ENCODE measurements at regions not wholly inside any gene's neighbourhood (a gene's known extent, or its start where the extent isn't known, plus 50 kb on each side); places are given as distances from the start of the nearest gene placed in this dataset.

DNA sequence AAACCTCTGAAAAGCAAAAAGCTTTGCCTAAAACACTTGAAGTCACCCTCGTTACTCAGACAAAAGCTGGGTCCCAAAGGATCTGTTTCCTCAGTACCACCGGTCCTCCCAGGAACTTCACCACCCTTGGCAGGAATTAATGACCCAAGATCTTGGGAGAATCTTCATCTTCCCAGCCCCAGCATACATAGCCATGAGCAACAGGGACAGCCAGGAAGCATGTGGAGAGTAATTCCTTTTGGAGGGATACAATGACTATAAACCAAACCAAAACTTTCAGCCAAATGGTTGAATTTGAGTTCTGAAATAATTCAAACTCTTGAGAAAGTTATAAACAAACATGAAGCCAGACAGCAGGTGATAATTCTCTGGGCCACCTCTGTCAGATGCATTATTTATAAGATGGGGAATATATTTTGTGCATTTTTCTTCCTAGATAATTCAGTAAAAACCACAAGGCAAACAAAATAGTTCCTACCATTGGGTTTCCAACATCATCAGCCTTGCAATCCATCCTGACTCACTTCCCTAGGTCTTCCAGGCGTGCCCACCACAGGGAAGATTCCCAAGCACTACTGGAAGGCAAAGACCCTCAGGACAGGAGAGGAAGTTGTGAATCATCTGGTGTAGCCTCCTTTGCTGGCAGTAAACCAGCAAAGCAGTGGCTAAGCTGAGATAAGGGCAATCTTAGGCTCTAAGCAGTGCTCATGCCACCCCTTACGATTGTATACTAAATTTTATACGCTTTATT lies 71.7 kb upstream of the DRD2 start:
- Histone ChIP-seq H3K79me2 (ENCODE audit: control insufficient read depth, insufficient read depth, low read length) (no peaks in the 10 kb centered on the region), H3K4me2 (ENCODE audit: extremely low read depth, insufficient read depth, low read length) (no peak overlapping the region), H3K4me3 (replicated peaks in 1 of 4; ENCODE audit: control extremely low read depth in 1 of 4, insufficient read depth in 1 of 4, low read depth in 3 of 4, low read length in 4 of 4) (no peak overlapping the region), H3K27ac (ENCODE audit: insufficient read depth, low read length) (no peak overlapping the region), H3K36me3 (ENCODE audit: control insufficient read depth, insufficient read depth, low read length) (no peaks in the 10 kb centered on the region), H3K4me1 (ENCODE audit: control insufficient read depth, extremely low read depth, insufficient read depth, low read length) (no peaks in the 10 kb centered on the region), H3K27me3 (ENCODE audit: control insufficient read depth, insufficient read depth, low read length) (no peaks in the 10 kb centered on the region), H3K9ac (ENCODE audit: insufficient read depth, low read length) (no peak overlapping the region), H3K9me3 (ENCODE audit: control insufficient read depth, insufficient read depth, low read depth, low read length) (no peaks in the 10 kb centered on the region), H4K20me1 (ENCODE audit: control insufficient read depth, extremely low read depth, insufficient read depth, low read length) (no peaks in the 10 kb centered on the region), H2AFZ (ENCODE audit: low read length) (no peak overlapping the region)
- TF ChIP-seq, protein P1, sequence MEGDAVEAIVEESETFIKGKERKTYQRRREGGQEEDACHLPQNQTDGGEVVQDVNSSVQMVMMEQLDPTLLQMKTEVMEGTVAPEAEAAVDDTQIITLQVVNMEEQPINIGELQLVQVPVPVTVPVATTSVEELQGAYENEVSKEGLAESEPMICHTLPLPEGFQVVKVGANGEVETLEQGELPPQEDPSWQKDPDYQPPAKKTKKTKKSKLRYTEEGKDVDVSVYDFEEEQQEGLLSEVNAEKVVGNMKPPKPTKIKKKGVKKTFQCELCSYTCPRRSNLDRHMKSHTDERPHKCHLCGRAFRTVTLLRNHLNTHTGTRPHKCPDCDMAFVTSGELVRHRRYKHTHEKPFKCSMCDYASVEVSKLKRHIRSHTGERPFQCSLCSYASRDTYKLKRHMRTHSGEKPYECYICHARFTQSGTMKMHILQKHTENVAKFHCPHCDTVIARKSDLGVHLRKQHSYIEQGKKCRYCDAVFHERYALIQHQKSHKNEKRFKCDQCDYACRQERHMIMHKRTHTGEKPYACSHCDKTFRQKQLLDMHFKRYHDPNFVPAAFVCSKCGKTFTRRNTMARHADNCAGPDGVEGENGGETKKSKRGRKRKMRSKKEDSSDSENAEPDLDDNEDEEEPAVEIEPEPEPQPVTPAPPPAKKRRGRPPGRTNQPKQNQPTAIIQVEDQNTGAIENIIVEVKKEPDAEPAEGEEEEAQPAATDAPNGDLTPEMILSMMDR (conservative IDR thresholded peaks at IDR 0.05 in 1 of 2, IDR thresholded peaks at IDR 0.05 in 1 of 2; ENCODE audit: low read depth in 1 of 2, low read length in 2 of 2) = no peak
- TF ChIP-seq EZH2 (IDR thresholded peaks at IDR 0.05; ENCODE audit: low read length, missing control alignments) = no peak
- peak; percentile 53 to 97 for DNase-seq (ENCODE audit: low read depth in 2 of 2)

DNA sequence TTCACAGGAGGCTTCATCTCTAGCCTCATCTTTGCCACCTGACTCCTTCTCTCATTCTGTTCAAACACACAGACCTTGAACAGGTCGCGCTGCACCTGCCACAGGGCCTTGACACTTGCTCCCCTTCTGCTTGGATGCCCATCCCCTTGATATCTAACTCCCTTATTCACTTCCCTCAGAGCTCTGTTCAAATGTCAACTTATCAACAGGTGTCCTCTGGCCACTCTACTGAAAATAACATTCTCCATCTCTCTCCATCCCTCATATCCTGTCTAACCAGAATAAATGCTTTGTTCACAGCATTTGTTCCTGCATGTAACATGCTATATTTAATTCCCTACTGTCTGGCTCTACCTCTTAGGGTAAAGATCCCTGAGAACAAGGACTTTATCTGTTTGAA lies 67.2 kb upstream of the DRD2 start:
- DNase-seq (ENCODE audit: low read depth in 2 of 2) = no peak

DNA sequence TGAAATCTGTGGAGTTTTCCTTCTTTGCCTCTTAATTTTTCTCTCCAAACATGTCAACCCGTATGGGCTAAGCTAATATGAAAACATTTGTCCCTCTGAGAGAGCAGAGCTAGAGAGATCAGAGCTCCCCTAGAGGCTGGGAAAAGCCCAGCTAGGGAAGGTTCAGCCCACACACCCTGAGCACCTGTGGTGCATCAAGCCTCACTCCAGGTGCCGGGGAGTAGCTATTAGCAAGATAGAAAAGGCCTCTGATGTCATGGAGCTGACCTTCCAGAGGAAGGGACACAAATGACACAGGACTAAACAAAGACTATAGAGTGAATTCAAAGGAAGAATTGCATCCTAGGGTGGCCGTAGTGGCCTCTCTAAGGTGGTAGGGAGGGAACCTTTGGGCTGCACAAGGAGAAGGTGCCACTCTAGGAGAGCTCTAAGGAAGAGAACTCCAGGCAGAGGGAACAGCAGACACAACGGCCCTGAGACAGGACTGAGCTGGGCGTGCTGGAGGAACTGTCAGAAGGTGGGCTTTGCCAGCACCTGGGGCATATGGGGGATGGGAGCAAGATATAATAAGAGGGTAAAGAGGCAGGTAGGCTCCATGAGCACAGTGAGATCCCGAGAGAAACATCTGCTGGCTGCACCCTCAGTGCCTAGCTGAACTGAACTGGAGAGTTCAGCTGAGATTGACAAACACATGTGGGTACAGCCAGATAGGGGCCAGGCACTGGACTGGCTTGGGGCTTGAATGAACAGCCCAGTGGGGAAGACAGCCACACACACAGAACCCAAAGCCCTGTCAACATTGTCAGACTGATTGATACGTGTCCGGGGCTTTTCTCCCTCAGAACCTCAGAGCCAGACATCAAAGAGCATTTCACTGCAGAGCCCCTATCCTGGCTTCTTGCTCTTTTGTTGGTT lies 65.5 kb upstream of the DRD2 start:
- Histone ChIP-seq H2AFZ (ENCODE audit: low read length) (no peak overlapping the region), H3K27me3 (ENCODE audit: control insufficient read depth, insufficient read depth, low read length) (no peaks in the 10 kb centered on the region), H3K4me3 (replicated peaks in 1 of 4; ENCODE audit: control extremely low read depth in 1 of 4, insufficient read depth in 1 of 4, low read depth in 3 of 4, low read length in 4 of 4) (no peak overlapping the region), H3K4me2 (ENCODE audit: extremely low read depth, insufficient read depth, low read length) (no peak overlapping the region), H3K27ac (ENCODE audit: insufficient read depth, low read length) (no peak overlapping the region), H3K9ac (ENCODE audit: insufficient read depth, low read length) (no peak overlapping the region), H3K4me1 (ENCODE audit: control insufficient read depth, extremely low read depth, insufficient read depth, low read length) (no peaks in the 10 kb centered on the region), H4K20me1 (ENCODE audit: control insufficient read depth, extremely low read depth, insufficient read depth, low read length) (no peaks in the 10 kb centered on the region), H3K79me2 (ENCODE audit: control insufficient read depth, insufficient read depth, low read length) (no peaks in the 10 kb centered on the region), H3K36me3 (ENCODE audit: control insufficient read depth, insufficient read depth, low read length) (no peaks in the 10 kb centered on the region), H3K9me3 (ENCODE audit: control insufficient read depth, insufficient read depth, low read depth, low read length) (no peaks in the 10 kb centered on the region)
- no peak for DNase-seq (ENCODE audit: low read depth in 2 of 2)
- no peak for TF ChIP-seq EZH2 (IDR thresholded peaks at IDR 0.05; ENCODE audit: low read length, missing control alignments)
- TF ChIP-seq, protein P1 (conservative IDR thresholded peaks at IDR 0.05 in 1 of 2, IDR thresholded peaks at IDR 0.05 in 1 of 2; ENCODE audit: low read depth in 1 of 2, low read length in 2 of 2) = no peak

More for the DNA sequence above, 67.2 kb upstream of the DRD2 start:
- Histone ChIP-seq H3K4me3 (replicated peaks in 1 of 4; ENCODE audit: control extremely low read depth in 1 of 4, insufficient read depth in 1 of 4, low read depth in 3 of 4, low read length in 4 of 4) (no peak overlapping the region), H3K27ac (ENCODE audit: insufficient read depth, low read length) (no peak overlapping the region), H3K27me3 (ENCODE audit: control insufficient read depth, insufficient read depth, low read length) (no peaks in the 10 kb centered on the region), H3K9me3 (ENCODE audit: control insufficient read depth, insufficient read depth, low read depth, low read length) (no peaks in the 10 kb centered on the region), H4K20me1 (ENCODE audit: control insufficient read depth, extremely low read depth, insufficient read depth, low read length) (no peaks in the 10 kb centered on the region), H3K36me3 (ENCODE audit: control insufficient read depth, insufficient read depth, low read length) (no peaks in the 10 kb centered on the region), H3K79me2 (ENCODE audit: control insufficient read depth, insufficient read depth, low read length) (no peaks in the 10 kb centered on the region), H3K4me2 (ENCODE audit: extremely low read depth, insufficient read depth, low read length) (no peak overlapping the region), H2AFZ (ENCODE audit: low read length) (no peak overlapping the region), H3K4me1 (ENCODE audit: control insufficient read depth, extremely low read depth, insufficient read depth, low read length) (no peaks in the 10 kb centered on the region), H3K9ac (ENCODE audit: insufficient read depth, low read length) (no peak overlapping the region)
- no peak for TF ChIP-seq EZH2 (IDR thresholded peaks at IDR 0.05; ENCODE audit: low read length, missing control alignments)
- TF ChIP-seq, protein P1 (conservative IDR thresholded peaks at IDR 0.05 in 1 of 2, IDR thresholded peaks at IDR 0.05 in 1 of 2; ENCODE audit: low read depth in 1 of 2, low read length in 2 of 2) = no peak

Measured in fibroblast of lung (primary cell).